Fibroblast of gingiva (primary cell): ENCODE measurements at regions not wholly inside any gene's neighbourhood (a gene's known extent, or its start where the extent isn't known, plus 50 kb on each side); places are given as distances from the start of the nearest gene placed in this dataset.
A peak's percentile ranks its signal among the peaks of the same experiment; 100 is the strongest.

Experiments
- DNase-seq: peaks from one replicate; pipeline ENCODE4 v3.0.0-alpha.2; 2011; ENCODE audit warnings: low read depth

DNA sequence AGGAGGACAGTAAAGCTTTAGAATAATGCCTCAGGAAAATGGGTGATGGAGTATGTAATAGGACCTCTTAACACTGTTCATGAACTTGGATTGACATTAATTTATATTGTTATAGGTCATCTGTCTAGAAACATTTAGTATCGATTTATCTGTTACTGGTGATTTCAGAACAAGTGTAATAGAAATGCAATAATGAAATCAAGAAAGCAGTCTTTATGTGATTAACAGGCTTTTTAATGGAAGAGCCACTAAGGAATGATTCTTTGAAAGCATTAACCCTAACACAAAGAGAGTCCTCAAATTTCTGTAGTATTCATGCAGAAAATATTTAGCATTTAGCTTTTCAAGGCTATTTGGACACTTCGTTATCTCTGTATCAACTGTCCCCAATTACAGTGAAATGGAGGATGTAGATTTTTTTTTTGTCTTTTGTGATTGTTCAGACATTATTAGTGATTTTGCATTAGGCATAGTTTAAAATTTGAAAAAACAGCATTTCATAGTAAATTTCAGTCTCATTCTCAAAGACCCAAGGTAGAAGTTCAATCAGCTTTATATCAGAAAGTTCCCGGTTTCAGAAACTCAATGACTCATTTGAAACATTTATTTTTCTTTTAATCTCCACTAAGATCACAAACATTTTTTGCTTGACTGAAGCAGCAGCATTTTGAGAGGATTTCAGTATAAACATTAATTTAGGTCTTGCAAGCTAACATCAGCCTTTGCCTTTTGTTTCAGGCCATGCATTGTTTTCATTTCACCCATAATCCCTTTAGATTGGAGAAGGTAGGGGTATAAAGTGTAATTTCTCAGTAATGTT lies 56.3 kb downstream of the AGTR2 start:
- no peak for DNase-seq

DNA sequence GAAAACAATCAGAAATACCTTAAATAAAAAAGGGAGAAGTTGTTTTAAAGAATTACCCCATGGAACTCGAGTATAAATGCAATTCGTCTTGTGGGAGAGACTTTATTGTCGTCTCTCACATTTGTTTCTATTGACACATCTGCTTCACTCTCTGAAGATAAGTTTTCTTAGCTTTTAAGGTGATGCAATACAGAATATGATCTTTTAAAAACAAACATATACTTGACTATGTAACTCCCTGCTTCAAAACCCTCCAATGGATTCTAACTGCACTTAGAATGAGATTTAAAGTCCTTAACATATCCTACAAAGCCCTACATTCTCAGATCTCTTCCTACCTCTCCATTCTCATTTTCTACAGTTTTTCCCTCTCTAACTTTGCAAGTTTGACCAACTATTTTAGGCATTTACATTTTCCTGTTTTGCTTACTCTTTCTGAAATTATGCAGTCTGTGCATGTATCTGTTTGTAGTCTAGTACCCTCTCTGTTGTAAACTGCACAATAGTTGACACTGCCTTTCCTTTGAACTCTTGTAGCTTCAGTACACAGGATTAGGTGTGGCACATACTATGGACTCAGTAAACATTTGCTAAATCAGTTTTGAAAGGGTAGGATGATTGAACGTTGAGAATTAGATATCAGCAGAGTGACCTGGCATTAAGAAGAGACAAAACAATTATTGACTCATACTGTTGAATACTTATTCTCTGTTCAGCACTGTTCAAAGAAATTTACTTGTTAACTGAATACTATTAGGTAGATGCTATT lies 59.8 kb downstream of the AGTR2 start:
- peak; percentile 33 for DNase-seq

DNA sequence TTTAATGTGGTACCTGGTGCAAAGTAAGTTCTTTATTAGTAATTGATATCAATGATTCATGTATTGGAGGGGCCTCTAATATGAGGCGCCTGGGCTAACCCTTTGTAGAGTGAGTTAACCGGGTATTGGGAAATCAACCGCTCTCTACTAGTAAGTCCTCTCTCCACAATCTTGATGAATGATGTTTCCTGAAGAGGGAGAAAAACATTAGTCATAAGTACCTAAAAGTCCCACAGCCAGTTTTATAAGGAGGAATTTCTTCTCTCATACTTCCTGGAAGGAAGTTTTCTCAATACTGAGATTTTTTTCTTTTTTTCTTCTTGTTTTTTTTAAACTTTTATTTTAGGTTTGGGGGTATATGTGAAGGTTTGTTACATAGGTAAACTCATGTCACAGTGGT lies 62.3 kb downstream of the AGTR2 start:
- peak; percentile 43 for DNase-seq

DNA sequence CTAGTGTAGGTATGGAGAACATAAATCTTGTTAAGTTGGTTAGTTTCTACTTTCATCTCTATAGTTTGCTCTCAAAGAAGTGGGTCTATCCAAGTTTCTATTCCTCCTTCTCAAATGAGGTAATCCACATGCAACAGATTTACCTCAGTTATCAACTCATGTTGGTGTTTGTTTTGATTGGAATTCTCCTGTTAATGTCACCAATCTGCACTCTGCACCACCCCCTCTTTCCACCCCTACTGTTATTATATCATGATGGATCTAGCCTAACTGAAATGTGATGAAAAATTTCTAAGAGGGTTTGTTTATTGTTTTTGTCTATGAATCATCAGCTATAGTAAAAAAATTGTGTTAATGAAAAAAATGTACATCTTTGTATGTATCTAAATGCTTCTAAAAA lies 66.1 kb downstream of the AGTR2 start:
- no peak for DNase-seq

DNA sequence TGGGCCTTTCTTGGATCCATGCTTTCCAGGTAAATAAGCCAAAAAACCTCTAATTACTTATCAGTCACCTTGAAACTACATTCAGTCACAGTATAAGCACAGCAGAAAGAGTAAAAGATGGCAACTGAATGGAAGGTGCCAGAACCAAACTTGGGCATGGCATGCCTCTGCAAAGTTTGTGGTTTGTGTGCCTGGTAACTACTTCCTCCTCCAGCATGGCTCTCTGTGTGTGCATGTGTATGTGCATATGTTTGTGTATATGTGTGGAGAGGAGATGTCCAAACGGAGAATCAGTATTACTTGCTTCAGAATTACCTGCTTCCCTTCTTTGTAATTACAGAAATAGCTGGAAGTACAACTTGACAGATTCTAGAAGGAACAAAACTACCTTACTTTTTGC lies 67.5 kb downstream of the AGTR2 start:
- no peak for DNase-seq

DNA sequence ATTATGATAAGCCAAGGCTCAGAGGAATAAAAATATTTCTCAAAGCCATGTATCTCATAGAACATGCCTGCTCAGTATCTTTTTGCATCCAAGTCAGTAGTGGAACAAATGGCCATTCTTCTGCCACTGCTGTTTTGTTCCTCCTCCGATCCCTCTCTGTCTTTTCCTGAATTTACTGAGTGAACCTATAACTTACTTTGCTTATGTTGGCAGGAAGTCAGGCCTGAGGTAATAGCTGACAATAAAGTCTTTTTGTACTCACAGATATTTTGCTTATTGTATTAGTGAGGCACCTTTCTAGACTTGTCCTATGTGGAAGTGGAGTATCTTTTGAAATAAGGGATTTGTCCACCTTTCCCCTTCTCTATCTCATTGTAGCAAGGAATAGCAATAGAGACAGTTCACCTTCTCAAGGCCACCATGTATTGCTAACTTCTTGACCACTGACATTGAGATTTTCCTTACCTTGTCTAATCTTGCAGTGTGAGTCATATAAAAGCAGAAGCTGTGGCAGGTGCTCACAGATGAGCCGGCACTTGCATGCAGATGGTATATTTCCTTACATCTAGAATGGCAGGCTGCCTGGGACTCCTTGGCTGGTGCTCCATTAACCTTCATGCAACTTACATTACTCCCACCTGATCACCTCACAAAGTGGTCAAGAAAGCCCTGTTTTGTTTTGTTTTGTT lies 68.2 kb downstream of the AGTR2 start:
- no peak for DNase-seq

DNA sequence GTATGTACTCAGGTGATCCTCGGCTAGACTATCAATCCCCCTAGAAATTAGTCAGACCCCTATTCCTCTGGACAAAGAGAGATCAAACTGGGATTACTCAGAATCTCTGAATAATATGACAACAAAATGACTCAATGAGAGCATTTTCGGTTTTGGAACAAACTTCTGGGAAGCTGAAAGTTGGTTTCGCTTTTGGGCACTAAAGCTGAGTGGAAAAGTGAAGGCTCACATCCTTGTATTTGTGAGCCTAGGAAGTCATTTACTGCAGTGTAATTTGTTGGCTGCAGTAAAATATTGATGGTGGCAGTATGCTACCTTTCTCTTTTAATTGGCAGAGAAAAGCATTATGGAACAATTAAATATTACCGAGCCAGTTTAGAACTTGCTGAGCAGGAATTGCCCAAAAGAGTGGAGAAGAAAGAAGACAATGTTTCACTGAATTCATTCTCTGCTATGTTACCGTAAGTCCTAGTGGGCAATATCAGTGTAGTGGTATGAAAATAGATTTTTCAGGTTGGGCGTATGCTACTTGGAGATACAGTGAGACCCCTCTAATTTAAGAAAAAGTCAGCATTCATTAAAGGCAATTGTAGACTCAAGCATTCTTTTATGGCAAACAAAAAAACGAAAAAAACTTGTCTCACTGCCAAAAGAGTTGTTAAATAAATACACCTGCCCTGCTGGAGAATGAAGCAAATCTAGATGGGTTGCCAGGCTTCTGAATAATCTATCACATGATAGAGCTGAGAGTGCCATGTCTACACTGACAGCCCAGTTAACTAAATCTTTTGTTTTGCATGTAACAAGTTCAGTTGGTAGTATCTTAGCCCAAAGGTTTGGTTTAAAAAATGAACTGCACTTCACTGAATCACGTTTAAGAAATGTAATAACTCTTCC lies 69.6 kb downstream of the AGTR2 start:
- no peak for DNase-seq

DNA sequence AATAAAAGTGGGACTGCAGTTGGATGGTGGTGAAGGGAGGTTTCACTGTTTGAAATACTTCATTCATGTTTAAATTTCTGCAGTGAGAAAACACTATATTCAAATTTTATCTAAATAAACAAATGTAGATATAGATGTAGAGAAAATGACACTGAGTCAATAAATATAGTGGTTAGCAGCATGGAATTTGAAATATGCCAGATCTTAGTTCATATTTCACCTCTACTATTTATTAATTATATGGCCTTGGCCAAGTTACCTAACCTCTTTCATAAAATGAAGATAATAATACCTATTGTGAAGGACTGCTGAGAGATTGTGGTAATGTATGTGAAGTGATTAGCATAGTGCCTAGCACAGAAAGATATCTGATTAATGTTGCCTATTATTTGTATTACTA lies 70.5 kb downstream of the AGTR2 start:
- DNase-seq = no peak

DNA sequence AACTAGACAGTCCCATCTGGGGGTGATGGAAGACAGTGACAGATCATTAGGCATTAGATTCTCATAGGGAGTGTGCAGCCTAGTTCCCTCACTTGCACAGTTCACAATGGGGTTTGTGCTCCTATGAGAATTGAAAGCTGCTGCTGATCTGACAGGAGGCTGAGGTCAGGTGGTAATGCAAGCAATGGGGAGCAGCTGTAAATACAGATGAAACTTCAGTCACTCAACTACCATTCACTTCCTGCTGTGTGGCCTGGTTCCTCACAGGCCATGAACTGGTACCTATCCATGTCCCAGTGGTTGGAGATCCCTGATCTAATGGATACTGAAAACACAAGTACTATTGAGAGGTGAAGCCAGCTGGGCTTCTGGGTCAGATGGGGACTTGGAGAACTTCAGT lies 72.5 kb downstream of the AGTR2 start:
- DNase-seq = no peak

DNA sequence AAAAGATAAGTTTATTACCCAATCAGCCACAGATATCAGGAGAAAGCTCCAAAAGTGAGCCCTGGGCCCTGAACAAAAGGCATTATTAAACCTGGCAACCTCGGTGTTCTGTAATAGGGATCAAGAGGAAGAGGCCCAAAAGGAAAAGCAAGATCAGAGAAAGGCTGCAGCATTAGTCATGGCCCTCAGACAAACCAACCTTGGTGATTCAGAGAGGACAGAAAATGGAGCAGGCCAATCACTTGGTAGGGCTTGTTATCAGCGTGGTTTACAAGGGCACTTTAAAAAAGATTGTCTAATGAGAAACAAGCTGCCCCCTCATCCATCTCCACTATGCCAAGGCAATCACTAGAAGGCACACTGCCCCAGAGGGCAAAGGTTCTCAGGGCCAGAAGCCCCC lies 75.7 kb downstream of the AGTR2 start:
- no peak for DNase-seq

DNA sequence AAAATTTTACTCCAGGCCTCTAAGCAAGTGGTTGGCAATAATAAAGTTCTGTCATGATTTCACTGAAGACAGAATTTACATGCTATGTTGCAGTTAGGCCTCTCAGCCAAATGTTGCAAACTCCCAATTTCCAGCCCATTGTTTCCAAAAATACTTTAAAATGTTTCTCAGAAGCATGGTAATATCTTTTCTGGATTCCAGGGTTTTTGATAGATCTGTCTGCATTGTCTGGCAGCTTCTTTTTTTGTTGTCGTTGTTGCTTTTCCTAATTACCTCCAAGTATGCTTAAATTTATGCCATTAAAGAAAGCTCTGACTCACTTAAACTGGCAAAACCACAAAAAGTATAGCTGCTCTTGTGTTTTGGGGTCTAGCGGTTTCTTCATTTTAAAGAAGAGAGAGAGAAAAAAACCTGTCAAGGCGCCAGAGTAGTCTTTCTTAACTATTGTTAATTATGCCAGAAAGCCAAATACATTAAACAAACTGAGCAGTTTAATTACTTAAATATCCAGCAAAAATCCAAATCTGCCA lies 97.0 kb downstream of the AGTR2 start:
- peak; percentile 1 for DNase-seq

DNA sequence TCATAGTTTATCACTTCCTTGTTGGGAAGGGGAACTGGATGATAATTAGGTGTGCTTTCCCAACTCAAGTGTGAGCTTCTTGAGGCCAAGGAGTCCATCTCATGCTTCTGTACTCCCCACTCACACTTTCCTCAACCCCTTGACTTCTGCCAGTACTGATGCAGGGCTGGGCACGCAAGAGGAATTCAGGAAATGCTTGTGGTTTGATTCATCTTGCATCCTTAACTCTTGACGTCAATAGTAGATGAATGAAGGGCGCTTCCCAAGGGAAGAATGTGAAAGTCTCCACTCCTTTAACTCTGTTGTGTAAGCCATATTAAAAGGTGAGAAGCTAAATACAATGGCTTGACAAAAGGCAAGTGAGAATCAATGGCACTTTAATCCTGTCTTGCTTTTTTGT lies 101.8 kb downstream of the AGTR2 start:
- peak; percentile 85 for DNase-seq

DNA sequence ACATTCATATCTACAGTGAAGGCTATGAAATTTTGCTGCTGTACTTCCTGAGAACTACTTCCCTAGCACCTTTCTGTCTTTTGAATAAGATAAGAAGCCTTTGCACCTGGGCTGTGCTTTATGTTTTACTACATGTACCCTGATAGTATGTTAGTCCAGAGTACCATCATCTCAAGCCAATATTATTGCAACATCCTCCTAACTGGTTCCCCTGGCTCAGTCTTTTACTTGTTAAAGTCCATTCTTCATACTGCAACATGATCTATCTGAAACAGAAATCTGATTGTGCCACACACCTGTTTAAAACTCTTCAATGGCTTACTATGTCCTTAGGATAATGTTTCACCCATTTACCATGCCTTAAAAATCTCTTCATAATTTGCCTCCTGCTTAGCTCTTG lies 102.3 kb downstream of the AGTR2 start:
- DNase-seq = peak; percentile 0

DNA sequence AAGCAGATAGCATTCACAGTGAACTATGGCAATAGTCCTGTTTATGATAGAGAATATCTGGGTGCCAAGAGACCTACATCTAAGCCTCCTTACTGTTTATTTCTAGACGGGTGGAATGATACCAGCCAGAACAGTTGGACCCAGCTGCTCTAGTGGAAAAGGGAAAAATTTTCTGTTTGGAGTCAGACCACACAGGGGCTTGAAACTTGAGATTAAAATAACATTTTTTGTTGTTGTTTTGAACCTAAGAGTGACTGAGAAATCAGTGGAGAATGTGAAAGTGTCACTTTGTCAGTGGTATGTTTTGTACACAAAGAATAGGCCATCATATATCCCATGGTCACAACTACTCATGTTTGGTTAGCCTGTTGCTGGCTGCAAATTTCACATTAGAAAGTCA lies 105.7 kb downstream of the AGTR2 start:
- DNase-seq = peak; percentile 16

DNA sequence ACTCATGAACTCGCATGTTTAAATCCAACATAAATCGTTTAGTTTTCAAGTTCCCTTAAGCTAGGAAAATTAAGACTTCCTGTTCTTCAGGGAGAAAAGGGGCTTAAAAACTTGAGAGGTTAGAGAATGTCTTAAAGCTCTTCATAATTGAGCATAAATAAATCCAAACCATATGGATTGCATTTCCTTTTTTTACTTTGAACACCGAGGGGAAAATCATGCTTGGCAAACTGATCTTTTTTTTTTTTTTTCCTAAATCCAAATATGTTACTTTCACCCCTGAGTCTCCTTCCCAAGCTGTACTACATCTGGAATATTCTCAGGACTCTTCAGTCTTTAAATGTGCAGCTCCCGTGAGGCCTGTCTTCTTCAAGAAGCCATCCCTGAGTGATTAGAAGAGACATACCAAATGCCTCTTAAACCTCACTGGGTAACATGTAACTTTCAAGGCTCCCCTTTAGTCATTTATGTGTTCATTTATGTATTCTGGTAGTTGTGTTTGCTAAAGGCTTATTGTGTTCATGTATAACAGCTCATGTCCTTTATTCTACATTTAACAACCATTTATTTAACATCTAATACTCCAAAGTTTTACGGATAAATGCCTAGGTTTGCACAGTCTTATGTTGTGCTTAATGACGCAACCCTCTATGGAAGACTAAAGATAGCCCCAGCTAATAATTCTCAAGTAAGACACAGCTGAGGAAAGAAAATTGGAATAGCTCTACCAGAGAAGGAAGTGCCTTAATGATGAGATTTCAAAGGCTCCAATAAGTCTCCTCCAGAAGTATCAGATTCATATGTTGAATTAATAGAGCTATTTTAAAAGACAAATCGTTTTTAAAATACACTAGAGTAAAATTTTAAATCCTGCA lies 107.0 kb downstream of the AGTR2 start:
- no peak for DNase-seq

DNA sequence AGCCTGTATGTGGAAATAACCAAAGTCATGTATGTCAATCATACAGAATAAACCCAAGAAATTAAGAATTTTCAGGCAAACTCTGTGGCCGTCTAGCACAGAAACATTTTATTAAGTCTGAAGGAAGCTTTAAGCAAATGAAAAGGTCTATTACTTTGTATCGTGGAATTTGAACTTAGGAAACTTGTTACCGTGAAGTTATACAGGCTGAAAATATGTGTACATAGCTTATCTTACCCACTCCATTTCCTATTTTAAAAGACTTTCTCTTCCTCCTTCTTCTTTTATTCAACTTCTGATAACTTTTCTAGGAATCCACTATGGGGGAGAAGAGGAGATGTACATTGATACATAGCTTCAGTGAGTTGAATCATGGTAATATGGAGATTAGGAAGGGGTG lies 108.3 kb downstream of the AGTR2 start:
- no peak for DNase-seq

DNA sequence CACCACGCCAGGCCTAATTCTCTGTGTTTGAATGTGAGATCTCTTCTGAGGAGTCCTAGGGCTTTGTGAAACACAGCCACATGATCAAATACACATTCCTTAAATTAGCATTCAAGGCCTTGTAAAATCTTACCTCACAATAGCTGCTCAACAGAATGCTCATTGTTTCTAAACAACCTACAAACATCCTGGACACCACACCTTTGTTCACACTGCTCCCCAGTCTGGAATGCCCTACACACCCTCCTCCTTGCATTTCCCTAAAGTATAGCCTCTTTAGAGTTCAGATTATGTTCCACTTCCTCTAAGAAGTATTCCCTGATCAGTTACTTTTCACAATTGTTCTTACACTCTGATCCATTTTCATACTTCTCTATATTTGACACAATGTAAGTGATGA lies 110.6 kb downstream of the AGTR2 start:
- DNase-seq = no peak

DNA sequence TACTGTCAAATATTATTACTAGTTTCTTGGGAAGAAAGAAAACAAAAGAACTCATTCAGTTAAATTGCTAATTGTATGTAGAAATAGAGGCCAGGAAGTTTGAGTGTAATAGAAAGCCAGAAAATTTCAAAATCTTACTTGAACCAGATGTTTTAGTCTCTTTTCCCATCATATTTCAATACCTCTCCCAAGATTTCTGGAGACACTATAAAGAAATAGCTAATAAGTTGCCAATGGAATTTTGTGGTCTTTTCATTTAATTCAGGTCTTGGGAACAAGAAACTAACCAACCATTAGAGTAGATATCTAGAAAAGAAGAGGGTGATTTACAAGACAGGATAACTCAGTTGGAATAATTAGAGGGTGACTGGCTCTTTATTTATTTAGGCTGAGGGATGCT lies 112.2 kb downstream of the AGTR2 start:
- peak; percentile 7 for DNase-seq

DNA sequence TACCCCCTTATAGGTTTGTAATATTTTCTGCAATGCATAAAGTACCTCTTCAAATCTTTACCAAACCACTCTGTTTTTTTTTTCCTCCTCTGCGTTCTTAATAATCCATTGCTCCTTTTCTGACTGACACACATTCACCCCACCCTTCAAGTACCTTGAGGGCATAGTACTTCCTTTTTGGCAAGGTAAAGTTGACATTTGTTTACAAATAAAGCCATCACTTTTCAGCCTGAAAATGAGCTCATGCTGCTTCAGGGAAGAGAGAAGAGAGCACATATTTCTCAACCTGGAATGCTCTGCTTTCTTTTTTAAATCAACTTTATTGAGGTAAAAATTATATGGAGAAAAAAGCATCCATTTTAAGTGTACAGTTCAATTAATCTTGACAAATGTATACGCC lies 113.9 kb downstream of the AGTR2 start:
- DNase-seq = no peak

DNA sequence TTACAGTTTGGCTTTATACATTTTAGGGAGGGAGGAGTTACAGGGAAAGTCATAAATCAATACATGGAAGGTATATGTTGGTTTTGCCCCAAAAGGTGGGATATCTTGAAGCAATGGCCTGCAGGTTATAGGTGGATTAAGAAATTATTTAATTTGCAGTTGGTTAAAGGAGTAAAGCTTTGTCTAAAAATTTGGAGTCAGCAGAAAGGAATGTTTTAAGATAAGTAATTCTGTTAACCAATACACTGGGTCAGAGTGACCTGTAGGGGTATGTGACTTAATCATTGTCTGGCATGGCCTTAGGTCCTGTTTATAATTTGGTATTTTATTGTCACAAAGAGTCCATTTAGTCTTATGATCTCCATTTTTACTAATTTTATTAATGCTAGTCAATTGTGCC lies 115.0 kb downstream of the AGTR2 start:
- no peak for DNase-seq

DNA sequence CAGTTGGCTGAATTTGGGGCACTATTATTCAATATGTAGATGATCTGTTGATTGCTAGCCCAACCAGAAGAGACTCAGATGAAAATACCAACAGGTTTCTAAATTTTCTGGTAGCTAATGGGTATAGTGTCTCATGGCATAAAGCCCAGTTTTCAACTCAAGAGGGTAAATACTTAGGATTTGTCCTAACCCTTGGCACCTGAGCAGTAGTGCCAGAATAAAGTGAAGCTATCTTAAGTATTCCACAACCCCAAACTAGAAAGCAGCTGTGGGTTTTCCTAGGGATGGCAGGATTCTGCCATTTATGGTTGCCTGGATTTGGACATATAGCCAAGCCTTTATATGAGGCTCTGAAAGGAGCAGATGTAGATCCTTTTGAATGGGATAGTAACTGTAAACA lies 119.0 kb downstream of the AGTR2 start:
- DNase-seq = no peak
